NCI-H2196 treated with DMSO at 0.1 percent for 48 hours (cell line): ENCODE measurements at regions not wholly inside any gene's neighbourhood (a gene's known extent, or its start where the extent isn't known, plus 50 kb on each side); places are given as distances from the start of the nearest gene placed in this dataset.

Experiments
- DNase-seq: peaks from one replicate; lab custom pipeline; 2025; ENCODE audit not compliant: unreplicated experiment; lab: John Stamatoyannopoulos, UW

DNA sequence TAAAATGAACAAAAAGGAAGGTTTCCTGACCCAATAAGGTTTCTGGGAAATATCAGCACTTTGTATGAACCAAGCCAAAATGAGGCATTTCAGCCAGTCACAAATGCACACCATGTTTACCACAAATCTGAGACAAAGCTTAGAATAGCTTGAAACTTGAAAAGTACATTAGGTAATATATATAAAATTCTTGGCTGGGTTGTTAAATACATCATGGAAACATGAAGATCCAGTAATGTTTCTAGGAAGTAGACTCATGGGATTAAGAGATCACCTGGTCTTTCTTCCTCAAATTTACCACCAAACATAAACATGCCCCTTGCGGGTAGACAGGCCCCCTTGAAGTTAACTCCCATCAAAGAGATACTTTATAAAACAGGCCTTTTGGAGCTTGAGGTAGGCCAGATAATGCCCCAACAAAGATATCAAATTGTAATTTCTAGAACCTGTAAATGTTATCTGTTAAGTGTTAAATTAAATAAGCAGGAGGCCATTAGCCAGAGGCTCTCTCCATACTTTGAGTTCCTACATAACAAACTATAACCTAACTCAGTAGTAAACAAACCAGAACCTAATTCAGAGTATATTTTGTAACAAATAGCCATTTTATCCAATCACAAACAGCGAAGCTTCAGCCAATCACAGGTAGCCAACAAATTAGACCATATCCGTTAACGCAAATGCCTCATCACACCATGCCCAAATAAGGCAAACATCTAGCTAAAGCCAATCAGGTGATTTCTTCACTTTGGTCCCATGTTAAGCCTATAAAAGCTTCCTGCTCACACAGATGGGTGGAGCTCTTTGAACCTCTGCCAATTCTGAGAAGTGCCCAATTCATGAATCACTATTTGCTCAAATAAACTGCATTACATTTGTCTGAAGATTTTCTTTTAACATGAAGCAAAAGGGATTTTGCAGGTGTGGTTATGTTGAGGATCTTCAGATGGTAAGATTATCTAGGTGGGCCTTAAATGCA, 127.9 kb upstream of the TARS1 start:
- DNase-seq: no peak

GRCh38 chr5:33315189-33315588, 125.6 kb upstream of the TARS1 start:
- no peak for DNase-seq

GRCh38 chr5:33316773-33317172, 124.0 kb upstream of the TARS1 start:
- no peak for DNase-seq

DNA sequence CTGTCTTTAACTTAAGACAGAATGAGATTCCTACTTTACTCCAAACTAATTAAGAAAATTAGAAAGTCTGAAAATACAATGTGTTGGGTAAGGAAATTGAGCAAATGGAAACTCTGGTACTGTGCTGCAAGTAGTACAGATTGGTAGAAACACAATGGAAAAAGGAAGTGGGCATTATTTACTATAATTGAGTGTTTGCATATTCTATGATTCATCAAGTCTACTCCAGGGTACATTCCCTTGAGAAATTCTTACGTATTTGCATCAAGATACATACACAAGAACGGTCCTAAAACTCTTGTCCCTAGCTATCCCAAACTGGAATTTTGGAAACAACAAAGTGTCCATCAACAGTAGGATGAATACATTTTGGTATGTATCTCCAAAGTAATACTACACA, 123.5 kb upstream of the TARS1 start:
- no peak for DNase-seq

DNA sequence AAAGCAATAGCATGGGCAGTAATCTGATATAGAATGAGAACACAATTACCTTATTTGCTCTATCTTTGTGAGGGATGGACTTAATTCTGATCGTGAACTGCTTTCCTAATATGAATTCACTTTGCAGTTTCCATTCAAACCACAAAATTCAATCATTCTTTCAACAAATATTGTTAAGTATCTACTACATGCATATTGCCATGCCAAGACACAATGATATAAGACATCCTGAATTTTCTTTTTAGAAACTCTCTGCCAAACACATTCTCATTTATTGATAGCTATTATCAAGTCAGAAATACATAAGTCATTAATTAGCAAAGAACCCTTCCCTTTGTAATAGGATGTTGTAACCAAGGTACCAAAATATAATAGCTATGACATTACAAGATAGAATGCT, 121.6 kb upstream of the TARS1 start:
- DNase-seq: no peak

DNA sequence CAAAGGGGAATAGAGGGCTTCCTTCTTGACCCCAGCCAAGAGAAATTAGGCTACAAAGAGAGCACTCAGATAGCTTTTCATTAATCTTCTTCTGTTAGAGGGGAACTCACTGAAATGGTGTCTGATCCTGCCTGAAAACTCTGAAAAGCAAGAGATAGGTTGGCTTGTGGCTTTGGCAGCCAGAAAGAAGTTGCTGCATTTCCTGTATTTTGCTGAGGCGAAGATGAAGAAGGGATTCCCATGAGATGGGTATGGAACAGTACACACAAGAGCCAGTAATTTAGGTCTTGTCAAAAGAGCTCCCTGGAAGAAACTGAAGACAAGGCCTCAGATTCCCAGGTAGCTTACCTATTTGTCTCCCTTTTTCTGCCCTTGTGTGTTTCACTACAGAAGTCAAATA, 120.9 kb upstream of the TARS1 start:
- DNase-seq: no peak

GRCh38 chr5:33321026-33321425, 119.7 kb upstream of the TARS1 start:
- DNase-seq: no peak

GRCh38 chr5:33322632-33323031, 118.1 kb upstream of the TARS1 start:
- DNase-seq: no peak

DNA sequence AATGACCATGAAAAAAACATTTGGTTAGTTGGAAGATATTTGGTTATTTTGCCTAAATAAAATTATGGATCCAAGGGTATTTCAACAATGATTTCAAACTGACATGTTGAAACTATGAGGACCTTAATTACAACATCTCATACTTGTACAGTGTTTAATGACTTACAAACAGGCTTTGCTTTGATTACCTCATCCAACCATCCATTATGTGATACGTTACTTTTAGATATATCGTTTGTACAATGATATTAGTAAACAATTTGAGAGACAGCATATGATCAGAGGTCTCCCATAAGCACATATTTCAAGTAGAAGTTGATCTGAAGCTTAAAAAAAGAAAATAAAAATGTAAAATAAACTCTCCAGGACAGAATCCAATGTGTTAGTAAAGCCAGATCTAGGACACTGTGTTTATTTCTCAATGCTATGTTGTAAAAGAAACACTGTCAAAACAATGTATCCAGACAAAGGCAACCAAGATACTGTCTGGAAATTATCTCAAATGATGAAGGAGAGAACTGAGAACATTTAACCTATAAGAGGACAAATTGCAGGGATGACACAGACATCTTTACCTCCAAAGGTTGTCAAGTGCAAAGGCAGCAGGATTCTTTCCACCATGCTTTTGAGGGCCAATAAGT, 116.0 kb upstream of the TARS1 start:
- DNase-seq: no peak

DNA sequence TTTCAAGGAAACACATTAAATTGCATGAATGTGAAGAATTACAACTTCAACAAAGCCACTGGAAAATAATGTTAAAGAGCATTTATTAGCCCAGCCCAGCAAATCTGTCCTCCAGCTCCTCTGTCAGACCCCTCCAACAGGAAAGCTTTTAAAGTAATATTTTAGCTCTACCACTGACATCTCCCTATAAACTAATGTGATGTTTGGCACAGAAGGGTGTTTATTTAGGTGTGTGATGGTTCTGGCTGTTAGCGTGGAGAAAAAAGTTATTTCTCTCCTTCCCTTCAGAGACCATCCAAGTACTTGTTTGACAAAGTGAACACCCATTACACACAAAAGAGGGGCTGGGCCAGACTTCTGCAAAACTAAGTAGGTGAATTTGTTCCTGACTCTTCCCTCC, 111.9 kb upstream of the TARS1 start:
- DNase-seq: no peak

GRCh38 chr5:33329891-33330290, 110.9 kb upstream of the TARS1 start:
- no peak for DNase-seq

DNA sequence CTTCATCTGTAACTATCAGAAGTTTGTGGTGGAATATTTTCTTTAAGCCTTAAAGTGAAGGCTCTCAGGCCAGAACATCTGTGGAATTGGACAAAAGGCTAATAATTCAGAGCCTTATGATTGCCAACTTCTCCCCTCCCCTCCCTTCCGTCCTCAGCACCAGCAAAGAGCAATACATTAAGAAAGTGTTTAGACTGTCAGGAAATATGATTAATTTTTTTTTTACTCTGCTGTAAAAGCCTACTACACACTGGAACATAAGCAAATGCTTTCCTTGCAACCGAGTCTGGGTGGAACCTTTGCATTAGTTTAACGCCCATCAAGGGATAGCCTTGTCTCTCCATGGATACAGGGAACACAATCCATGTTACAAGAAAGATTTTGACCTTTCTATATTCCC, 110.3 kb upstream of the TARS1 start:
- no peak for DNase-seq

- DNase-seq: no peak
Measured at GRCh38 chr5:33330992-33331391, 109.8 kb upstream of the TARS1 start.

GRCh38 chr5:33332804-33333203, 108.0 kb upstream of the TARS1 start:
- no peak for DNase-seq

GRCh38 chr5:33334829-33335228, 105.9 kb upstream of the TARS1 start:
- no peak for DNase-seq

DNA sequence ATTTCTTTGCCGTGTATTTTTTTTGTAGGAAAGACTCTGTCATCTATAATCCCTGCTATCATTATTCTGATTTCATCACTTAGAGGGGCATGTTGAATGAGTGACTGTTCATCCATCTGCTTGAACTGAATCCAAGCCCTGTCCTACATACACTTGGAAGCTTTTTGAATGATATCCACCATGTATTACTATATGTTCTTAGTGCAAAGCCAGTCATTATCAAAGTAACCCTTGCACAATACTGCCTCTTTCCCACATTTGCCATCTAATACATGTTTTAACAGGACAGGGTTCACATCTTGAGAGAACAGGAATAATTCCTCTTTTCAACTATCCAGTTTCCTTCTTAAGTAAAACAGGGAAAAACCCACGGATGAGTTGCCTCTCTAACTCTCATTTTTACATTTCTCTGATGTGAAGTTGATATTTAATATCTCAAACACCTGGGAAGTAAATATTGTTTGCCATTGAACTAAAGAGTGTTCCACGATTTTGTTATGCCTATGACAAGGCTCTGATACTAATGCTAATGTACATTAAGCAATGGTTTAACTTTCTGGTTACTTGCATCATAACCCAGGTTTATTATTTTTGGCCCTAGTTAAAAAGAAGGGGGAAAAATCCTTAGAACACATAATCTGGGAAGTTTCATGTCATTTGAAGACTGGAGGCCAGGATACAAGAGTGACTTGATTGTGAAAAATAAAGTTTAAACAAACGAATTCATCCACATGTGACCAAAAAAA, 103.7 kb upstream of the TARS1 start:
- no peak for DNase-seq

GRCh38 chr5:33337637-33337992, 103.2 kb upstream of the TARS1 start:
- DNase-seq: no peak

DNA sequence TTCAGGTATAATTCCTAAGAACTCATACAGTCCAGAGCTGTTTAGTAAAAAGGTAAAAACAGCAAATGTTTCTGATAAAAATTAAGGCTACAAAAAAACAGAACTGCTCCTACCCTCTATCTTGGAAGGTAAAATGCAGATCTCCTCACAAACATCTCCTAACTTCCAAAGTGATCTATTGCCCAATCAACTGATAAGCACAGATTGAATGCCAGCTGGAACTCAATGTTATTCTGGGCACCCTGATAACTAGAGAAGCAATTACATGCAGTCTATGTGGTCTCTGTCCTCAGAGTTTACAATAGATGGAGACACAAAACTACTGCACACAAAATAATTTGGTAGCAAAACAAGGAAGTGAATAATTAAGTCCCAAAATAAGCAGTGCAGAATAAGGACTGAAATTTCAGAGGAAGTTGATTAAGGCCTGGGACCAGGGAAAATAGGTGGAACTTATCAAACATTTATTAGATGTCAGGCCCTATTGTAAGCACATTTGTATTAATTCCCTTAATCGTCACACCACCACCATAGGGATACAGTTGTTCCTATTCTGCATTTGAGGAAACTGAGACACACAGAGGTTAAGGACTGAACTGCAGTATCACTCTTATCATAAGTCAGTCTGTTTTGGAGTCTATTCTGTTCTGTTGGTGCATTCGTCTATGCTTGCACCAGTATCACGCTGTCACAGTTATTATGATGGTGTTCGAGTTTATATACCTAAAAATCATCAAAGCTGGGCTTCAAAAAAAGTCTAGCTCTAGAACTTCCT, 102.2 kb upstream of the TARS1 start:
- no peak for DNase-seq

DNA sequence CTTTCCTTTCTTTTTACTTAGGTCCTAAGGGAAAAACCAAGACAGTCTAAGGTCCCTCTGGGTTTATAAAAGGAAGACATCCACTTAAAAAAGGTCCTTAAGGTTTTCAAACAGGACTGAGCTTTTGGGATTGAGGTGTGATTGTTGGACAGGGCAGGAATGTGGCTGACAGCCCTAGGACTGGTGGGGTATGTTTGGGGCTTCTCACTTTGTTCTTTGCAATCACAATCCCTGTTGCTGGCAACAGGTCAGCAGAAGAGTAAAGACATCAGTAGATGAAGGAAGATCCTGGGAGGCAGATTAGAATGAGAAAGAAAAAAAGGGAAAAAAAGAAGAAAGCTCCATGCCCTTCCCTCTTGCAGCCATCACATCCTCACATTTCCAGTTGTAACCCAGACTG, 101.4 kb upstream of the TARS1 start:
- no peak for DNase-seq

- no peak for DNase-seq
Measured at GRCh38 chr5:33340195-33340594, 100.6 kb upstream of the TARS1 start.

DNA sequence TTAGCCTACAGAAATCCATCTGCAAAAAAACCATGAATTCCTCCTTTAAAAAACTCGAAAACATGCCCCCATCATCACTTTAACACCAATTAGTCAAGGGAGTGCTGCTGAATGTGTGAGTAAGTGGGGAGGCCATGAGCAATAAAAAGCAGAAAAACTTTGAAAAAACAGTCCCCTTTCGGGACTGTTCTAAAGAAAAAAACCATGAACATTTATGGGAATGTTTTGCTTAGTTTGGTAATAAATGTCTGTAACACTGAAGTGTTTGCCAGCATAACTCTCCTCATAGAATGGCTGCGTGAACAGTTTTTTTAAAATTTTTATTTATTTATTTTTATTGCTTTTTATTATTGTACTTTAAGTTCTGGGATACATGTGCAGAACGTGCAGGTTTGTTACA, 99.4 kb upstream of the TARS1 start:
- DNase-seq: no peak
